NB4 (cell line): ENCODE measurements at regions not wholly inside any gene's neighbourhood (a gene's known extent, or its start where the extent isn't known, plus 50 kb on each side); places are given as distances from the start of the nearest gene placed in this dataset.

ENCODE experiments used
- POLR2A ChIP-seq: IDR thresholded peaks from 2 replicates; pipeline ENCODE4 v1.6.1; 2011; ENCODE audit warnings: mild to moderate bottlenecking; ENCODE audit not compliant: insufficient read length; ENCODE audit errors: extremely low read depth
- TF ChIP-seq, protein P1 (sequence below): IDR thresholded peaks from one replicate; pipeline ENCODE4 v1.5.1; 2012; ENCODE audit warnings: low read depth, low read length

DNA sequence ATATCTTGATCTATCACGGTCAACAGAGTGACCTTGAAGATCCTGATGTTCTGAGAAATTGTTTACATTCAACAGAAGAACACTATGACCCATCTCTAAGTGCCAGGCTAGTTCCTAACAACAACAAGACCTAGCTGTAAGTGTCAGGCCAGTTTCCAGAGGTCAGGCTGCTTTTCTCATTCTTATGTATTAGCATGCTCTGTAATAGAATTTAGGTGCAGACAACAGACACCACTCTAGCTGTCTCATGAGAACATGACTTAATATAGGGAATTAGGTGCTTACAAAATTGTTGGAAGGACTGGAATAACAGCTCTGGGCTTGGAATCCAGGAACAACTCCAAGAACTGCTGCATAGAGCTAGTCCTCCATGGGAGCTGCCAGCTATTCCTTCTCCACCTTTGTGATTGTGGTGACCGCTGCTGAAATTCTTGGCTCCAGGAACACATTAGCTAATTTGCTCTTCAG, 138.7 kb downstream of the SNX18 start:
- TF ChIP-seq, protein P1, sequence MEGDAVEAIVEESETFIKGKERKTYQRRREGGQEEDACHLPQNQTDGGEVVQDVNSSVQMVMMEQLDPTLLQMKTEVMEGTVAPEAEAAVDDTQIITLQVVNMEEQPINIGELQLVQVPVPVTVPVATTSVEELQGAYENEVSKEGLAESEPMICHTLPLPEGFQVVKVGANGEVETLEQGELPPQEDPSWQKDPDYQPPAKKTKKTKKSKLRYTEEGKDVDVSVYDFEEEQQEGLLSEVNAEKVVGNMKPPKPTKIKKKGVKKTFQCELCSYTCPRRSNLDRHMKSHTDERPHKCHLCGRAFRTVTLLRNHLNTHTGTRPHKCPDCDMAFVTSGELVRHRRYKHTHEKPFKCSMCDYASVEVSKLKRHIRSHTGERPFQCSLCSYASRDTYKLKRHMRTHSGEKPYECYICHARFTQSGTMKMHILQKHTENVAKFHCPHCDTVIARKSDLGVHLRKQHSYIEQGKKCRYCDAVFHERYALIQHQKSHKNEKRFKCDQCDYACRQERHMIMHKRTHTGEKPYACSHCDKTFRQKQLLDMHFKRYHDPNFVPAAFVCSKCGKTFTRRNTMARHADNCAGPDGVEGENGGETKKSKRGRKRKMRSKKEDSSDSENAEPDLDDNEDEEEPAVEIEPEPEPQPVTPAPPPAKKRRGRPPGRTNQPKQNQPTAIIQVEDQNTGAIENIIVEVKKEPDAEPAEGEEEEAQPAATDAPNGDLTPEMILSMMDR = no peak
- TF ChIP-seq POLR2A = no peak
